ENCODE measurements at regions not wholly inside any gene's neighbourhood (a gene's known extent, or its start where the extent isn't known, plus 50 kb on each side); places are given as distances from the start of the nearest gene placed in this dataset.
"Not testable (repeated sequence)": the region's sequence is repeated elsewhere in the genome, so short reads cannot be mapped to it uniquely, and the experiment has no call there.

DNA sequence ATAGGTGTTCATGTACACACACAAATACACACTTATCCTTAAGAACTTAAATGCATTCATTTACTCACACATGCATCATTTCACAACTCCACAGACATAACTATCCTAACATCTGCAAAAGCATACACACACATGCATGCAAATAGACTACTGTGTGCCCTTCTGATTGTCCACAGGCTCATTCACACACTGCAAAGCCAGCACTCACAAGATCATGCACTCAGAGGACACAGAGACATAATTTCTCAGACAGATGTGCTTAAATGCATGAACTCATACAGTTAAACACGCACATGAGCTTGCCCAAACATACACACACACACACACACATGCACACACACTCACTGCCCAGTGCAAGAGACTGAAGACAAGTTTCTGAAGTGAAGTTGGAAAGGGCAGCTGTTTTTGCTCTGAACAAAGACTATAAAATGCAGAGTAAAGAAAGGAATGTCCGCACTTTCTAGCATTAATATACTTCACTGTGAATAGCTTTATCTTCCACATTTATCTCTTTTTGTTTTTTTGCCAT, 1018.0 kb upstream of the HS3ST1 start:
- H3K27me3 ChIP-seq = no peaks in the 10 kb centered on the region
- ATAC-seq (peak in 2 of 4 donors; percentile 38 to 56), DNase-seq (no peak)
- peaks cover 0 to 21% (median 8%) of the 10 kb centered on the region in 12 donors for H3K9me3 ChIP-seq
- H3K4me3 ChIP-seq = no peak overlapping the region
- no peak for TF ChIP-seq POLR2A (IDR thresholded peaks at IDR 0.05)
- TF ChIP-seq, protein P1, sequence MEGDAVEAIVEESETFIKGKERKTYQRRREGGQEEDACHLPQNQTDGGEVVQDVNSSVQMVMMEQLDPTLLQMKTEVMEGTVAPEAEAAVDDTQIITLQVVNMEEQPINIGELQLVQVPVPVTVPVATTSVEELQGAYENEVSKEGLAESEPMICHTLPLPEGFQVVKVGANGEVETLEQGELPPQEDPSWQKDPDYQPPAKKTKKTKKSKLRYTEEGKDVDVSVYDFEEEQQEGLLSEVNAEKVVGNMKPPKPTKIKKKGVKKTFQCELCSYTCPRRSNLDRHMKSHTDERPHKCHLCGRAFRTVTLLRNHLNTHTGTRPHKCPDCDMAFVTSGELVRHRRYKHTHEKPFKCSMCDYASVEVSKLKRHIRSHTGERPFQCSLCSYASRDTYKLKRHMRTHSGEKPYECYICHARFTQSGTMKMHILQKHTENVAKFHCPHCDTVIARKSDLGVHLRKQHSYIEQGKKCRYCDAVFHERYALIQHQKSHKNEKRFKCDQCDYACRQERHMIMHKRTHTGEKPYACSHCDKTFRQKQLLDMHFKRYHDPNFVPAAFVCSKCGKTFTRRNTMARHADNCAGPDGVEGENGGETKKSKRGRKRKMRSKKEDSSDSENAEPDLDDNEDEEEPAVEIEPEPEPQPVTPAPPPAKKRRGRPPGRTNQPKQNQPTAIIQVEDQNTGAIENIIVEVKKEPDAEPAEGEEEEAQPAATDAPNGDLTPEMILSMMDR (IDR thresholded peaks at IDR 0.05) = no peak
- H3K36me3 ChIP-seq = no peaks in the 10 kb centered on the region
- WGBS, 4 donors = 55 to 63% (median 56%) methylated on average over 2 of the region's 2 CpGs
- no peak overlapping the region for H3K27ac ChIP-seq
- intact Hi-C loops (cut with DNase I) = no loop called here
- H3K4me1 ChIP-seq = peaks cover 0 to 9% (median 0%) of the 10 kb centered on the region in 12 donors

DNA sequence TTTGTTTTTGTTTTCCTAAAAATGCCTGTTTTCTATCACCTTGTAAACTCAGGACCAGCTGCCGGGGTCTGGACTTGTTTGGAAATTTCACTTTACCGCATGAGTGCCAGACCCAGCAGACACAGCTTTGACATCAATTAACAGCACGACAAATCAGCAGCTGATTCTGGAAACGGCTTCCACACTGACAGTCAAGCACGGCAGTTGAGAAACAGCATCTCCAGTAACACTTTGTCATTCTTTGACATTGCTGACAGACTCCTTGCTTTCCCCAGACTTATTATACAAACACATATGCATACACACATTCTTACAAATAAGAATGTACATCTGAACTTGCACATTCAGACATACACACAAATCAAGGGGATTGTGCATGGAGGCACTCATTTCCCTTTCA, 1017.6 kb upstream of the HS3ST1 start:
- Histone ChIP-seq H3K27ac (peak overlapping the region in 3 of 12 donors; percentile 10 to 27 (median 14)), H3K4me1 (peaks cover 0 to 9% (median 0%) of the 10 kb centered on the region in 12 donors), H3K36me3 (no peaks in the 10 kb centered on the region), H3K27me3 (no peaks in the 10 kb centered on the region), H3K9me3 (peaks cover 0 to 18% (median 6%) of the 10 kb centered on the region in 12 donors), H3K4me3 (no peak overlapping the region)
- intact Hi-C loops (cut with DNase I) = no loop called here
- TF ChIP-seq, protein P1 (IDR thresholded peaks at IDR 0.05) = no peak
- no peak for TF ChIP-seq POLR2A (IDR thresholded peaks at IDR 0.05)
- DNase-seq (peak in 2 of 5 donors; percentile 27 to 48), ATAC-seq (peak in 3 of 4 donors; percentile 59 to 92 (median 83))
- 10 to 24% (median 14%) methylated on average over 5 of the region's 5 CpGs for WGBS, 4 donors

DNA sequence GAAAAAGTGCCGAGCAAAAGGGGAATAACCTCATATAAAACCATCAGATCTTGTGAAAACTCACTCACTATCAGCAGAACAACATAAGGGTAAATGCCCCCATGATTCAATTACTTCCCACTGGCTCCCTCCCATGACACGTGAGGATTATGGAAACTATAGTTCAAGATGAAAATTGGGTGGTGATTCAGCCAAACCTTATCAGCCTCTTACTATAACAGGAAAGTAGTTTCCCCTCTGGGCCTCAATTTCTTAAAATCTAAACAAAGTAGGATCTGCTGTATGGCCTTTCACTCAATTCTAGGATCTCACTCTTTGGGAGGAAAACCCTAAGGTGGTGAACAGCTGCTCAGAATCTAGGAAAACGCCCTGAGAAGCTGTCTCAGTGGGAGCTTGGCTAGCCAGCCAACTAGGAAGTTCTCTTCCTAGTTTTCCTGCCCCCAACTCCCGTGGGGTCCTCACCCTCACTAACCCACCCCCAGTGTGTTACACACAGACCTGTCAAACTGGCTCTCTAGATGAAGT, 1017.1 kb upstream of the HS3ST1 start:
- H3K27ac ChIP-seq = peak overlapping the region in 3 of 12 donors; percentile 10 to 27 (median 14)
- DNase-seq = no peak
- intact Hi-C loops (cut with DNase I) = no loop called here
- peak in 1 of 4 donors; percentile 13 for ATAC-seq
- H3K36me3 ChIP-seq = no peaks in the 10 kb centered on the region
- WGBS, 4 donors = 29 to 40% (median 34%) methylated on average over 4 of the region's 4 CpGs
- H3K27me3 ChIP-seq = no peaks in the 10 kb centered on the region
- H3K9me3 ChIP-seq = peaks cover 0 to 14% (median 2%) of the 10 kb centered on the region in 12 donors
- H3K4me3 ChIP-seq = no peak overlapping the region
- H3K4me1 ChIP-seq = peaks cover 0 to 9% (median 0%) of the 10 kb centered on the region in 12 donors
- TF ChIP-seq POLR2A (IDR thresholded peaks at IDR 0.05) = no peak
- TF ChIP-seq, protein P1 (IDR thresholded peaks at IDR 0.05) = no peak

DNA sequence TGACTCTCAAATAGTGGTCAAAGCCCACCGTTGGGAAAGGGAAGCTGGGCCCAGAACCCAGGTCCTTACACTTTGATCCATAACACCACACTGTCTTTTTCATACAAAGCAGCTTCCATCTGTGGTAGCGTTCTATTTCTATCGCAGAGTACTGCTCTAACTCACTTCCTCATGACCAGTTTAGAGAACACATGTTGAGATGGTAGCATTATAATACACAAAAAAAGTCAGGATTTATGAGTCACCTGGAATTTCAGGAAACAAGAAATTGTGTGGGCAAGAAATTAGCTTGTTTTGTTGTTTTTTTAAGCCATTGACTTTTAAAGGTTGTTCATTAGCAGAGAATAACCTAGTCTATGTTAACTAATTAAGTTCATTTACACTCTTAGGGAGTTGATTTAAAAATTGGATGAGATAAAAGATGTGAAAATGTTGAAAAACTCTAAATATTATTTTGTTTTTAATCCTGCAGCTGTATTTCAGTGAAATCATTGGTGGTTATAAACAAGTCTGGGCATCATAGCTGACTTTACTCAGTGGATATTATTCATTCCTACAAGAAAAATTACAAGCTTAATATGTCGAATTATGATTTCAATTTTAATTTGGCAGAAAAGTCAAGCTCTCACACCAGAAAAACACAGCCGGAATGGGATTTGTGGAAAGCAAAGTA, 1011.1 kb upstream of the HS3ST1 start:
- H3K27ac ChIP-seq = no peak overlapping the region
- no peak for DNase-seq
- WGBS, 4 donors = 70 to 75% (median 72%) methylated on average over 5 of the region's 5 CpGs
- H3K36me3 ChIP-seq = no peaks in the 10 kb centered on the region
- peaks cover 0 to 4% (median 0%) of the 10 kb centered on the region in 12 donors for H3K9me3 ChIP-seq
- H3K4me3 ChIP-seq = no peak overlapping the region
- intact Hi-C loops (cut with DNase I) = no loop called here
- no peak for ATAC-seq
- no peaks in the 10 kb centered on the region for H3K27me3 ChIP-seq
- H3K4me1 ChIP-seq = peaks cover 0 to 5% (median 0%) of the 10 kb centered on the region in 12 donors
- no peak for TF ChIP-seq POLR2A (IDR thresholded peaks at IDR 0.05)
- TF ChIP-seq, protein P1 (IDR thresholded peaks at IDR 0.05) = no peak

DNA sequence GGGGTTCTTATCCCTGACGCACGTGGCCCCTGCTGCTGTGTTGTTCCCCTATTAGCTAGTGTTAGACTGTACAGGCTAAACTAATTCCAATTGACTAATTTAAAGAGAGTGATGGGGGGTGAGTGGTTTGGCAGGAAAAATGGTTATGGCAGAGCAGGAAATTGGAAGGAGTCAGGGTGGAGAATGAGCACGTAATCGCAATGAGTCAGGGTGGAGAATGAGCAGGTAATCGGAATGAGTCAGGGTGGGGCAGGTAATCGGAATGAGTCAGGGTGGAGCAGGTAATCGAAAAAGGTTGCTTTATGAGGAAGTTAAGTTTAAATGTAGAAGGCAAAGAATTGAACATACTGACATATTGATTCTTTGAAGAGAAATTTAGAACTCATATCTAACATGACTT, 1002.6 kb upstream of the HS3ST1 start:
- ATAC-seq; intact Hi-C loops (cut with DNase I); H3K9me3 ChIP-seq; DNase-seq; H3K27ac ChIP-seq; H3K27me3 ChIP-seq; H3K4me1 ChIP-seq; H3K4me3 ChIP-seq; H3K36me3 ChIP-seq: not testable (repeated sequence)
- WGBS, 4 donors = 90 to 92% (median 91%) methylated on average over 7 of the region's 7 CpGs

Data from heart left ventricle (tissue), 16 donors.